A549 (cell line): ENCODE measurements at regions not wholly inside any gene's neighbourhood (a gene's known extent, or its start where the extent isn't known, plus 50 kb on each side); places are given as distances from the start of the nearest gene placed in this dataset.

Experiments used
- ATAC-seq, 2 experiments: fragments of 200-7000 bp in 1 of 2; fragments of >200 bp in 1 of 2; cut with Nextera tagmentation in 1 of 2; cut with Tn5 transposase in 1 of 2; 3 replicates each; pipeline versions ENCODE4 v1.8.0 to v1.9.1; 2018 to 2020; ENCODE audit warnings: mild to moderate bottlenecking in 1 of 2, moderate library complexity in 1 of 2
- CTCF ChIA-PET: fragments of 300-600 bp; sonication (Branson Sonifier 250); formaldehyde crosslinking; extraction: SDS; loops from one replicate; lab custom pipeline; 2021; ENCODE audit warnings: antibody characterized with exemption, inconsistent platforms; lab: Yijun Ruan, JAX
- POLR2A ChIA-PET: fragments of 350-600 bp; formaldehyde crosslinking; extraction: SDS; loops from one replicate; lab custom pipeline; 2021; ENCODE audit warnings: antibody characterized with exemption, inconsistent platforms; lab: Yijun Ruan, JAX
- DNase-seq, 2 experiments: peaks; one replicate each; pipeline versions ENCODE4 v3.0.0 to v3.0.0-alpha.2; 2011 to 2016; ENCODE audit warnings: low read depth in 1 of 2, low spot score in 1 of 2
- FAIRE-seq: peaks from 2 replicates; lab custom pipeline; 2011; peaks lifted over from hg19 to GRCh38; lab: Jason Lieb, UNC
- H3K27ac ChIP-seq, 2 experiments: fragments of >200 bp; sonication (Bioruptor Twin); formaldehyde crosslinking; 3 replicates each; pipeline ENCODE4 v1.5.1; 2016 to 2017
- H3K4me1 ChIP-seq: fragments of >200 bp; sonication (Bioruptor Twin); formaldehyde crosslinking; 3 replicates; pipeline ENCODE4 v1.6.1; 2016
- H3K4me2 ChIP-seq: fragments of >200 bp; sonication (Bioruptor Twin); formaldehyde crosslinking; 3 replicates; pipeline ENCODE4 v1.6.1; 2016
- H3K4me3 ChIP-seq: fragments of >200 bp; sonication (Bioruptor Twin); formaldehyde crosslinking; 3 replicates; pipeline ENCODE4 v1.5.1; 2016
- H3K9me3 ChIP-seq: fragments of >200 bp; sonication (Bioruptor Twin); formaldehyde crosslinking; 3 replicates; pipeline ENCODE4 v1.6.1; 2016
- ATOH8 ChIP-seq: fragments of 250-450 bp; sonication (Bioruptor Pico); IDR thresholded peaks from 2 replicates; pipeline ENCODE4 v1.5.0; 2020; ENCODE audit warnings: low read depth, mild to moderate bottlenecking, moderate library complexity
- CEBPB ChIP-seq, 2 experiments: fragments of >200 bp in 1 of 2; sonication (Bioruptor Twin) in 1 of 2; formaldehyde crosslinking in 1 of 2; IDR thresholded peaks; 2 replicates each; pipeline ENCODE4 v1.6.1; 2012 to 2016
- EP300 ChIP-seq, 2 experiments: fragments of >200 bp; sonication (Bioruptor Twin); formaldehyde crosslinking; IDR thresholded peaks; 2 replicates in 1 of 2; 3 replicates in 1 of 2; pipeline ENCODE4 v1.6.1; 2016 to 2017
- FOXS1 ChIP-seq: fragments of 250-450 bp; sonication (Bioruptor Pico); IDR thresholded peaks from 2 replicates; pipeline ENCODE4 v1.5.0; 2020; ENCODE audit warnings: mild to moderate bottlenecking, moderate library complexity
- GATA3 ChIP-seq: IDR thresholded peaks from 2 replicates; pipeline ENCODE4 v1.6.1; 2012; ENCODE audit warnings: borderline replicate concordance
- HMGXB4 ChIP-seq: fragments of 250-450 bp; sonication (Bioruptor Pico); IDR thresholded peaks from 2 replicates; pipeline ENCODE4 v1.5.0; 2021; ENCODE audit warnings: mild to moderate bottlenecking, moderate library complexity, borderline replicate concordance
- HOXB13 ChIP-seq: fragments of 250-450 bp; sonication (Bioruptor Pico); IDR thresholded peaks from 2 replicates; pipeline ENCODE4 v1.5.0; 2020; ENCODE audit warnings: low read depth, mild to moderate bottlenecking, moderate library complexity
- HOXB5 ChIP-seq: fragments of 250-450 bp; sonication (Bioruptor Pico); IDR thresholded peaks from 2 replicates; pipeline ENCODE4 v1.5.0; 2020; ENCODE audit warnings: mild to moderate bottlenecking, moderate library complexity
- KDM1A ChIP-seq: fragments of 200-600 bp; sonication (generic); IDR thresholded peaks from 2 replicates; pipeline ENCODE4 v1.6.1; 2016; ENCODE audit warnings: low read depth, mild to moderate bottlenecking
- MAFK ChIP-seq: fragments of 450-650 bp; IDR thresholded peaks from 2 replicates; pipeline ENCODE4 v1.6.1; 2014; ENCODE audit not compliant: partially characterized antibody
- MAZ ChIP-seq: fragments of 150-350 bp; IDR thresholded peaks from 2 replicates; pipeline ENCODE4 v1.6.1; 2014; ENCODE audit warnings: antibody characterized with exemption, low read depth, low read length, borderline replicate concordance
- NPAS2 ChIP-seq: fragments of 250-450 bp; sonication (Bioruptor Pico); IDR thresholded peaks from 2 replicates; pipeline ENCODE4 v1.8.0; 2022; ENCODE audit warnings: mild to moderate bottlenecking, moderate library complexity, borderline replicate concordance
- NR3C1 ChIP-seq: fragments of >200 bp; sonication (Bioruptor Twin); formaldehyde crosslinking; IDR thresholded peaks from 3 replicates; pipeline ENCODE4 v1.6.1; 2017
- RAD21 ChIP-seq, 2 experiments: fragments of >200 bp in 1 of 2; sonication (Bioruptor Twin) in 1 of 2; formaldehyde crosslinking in 1 of 2; IDR thresholded peaks in 1 of 2; conservative IDR thresholded peaks in 1 of 2; 2 replicates in 1 of 2; 3 replicates in 1 of 2; pipeline ENCODE4 v1.6.1; 2012 to 2018; ENCODE audit warnings: inconsistent platforms in 1 of 2
- RNF2 ChIP-seq: fragments of 200-600 bp; sonication (generic); IDR thresholded peaks from 2 replicates; pipeline ENCODE4 v1.6.1; 2016; ENCODE audit warnings: low read depth, mild to moderate bottlenecking, antibody characterized with exemption, moderate library complexity, borderline replicate concordance
- ZC3H11A ChIP-seq: fragments of 450-650 bp; IDR thresholded peaks from 2 replicates; pipeline ENCODE4 v1.6.1; 2014; ENCODE audit warnings: antibody characterized with exemption, mild to moderate bottlenecking
- WGBS: methylation state at CpG from one replicate; pipeline ENCODE4 v1.1.6; 2017; ENCODE audit errors: missing lambda C conversion rate; 5-methylcytosine and 5-hydroxymethylcytosine counted together
- TF ChIP-seq, protein P1 (sequence below): fragments of >200 bp; sonication (Bioruptor Twin); formaldehyde crosslinking; IDR thresholded peaks from 3 replicates; pipeline ENCODE4 v1.6.1; 2016
- TF ChIP-seq, protein P2 (sequence below): IDR thresholded peaks from 2 replicates; pipeline ENCODE4 v1.6.1; 2012
- TF ChIP-seq, protein P3 (sequence below): fragments of 200-600 bp; sonication (generic); IDR thresholded peaks from 2 replicates; pipeline ENCODE4 v1.6.1; 2016; ENCODE audit warnings: antibody characterized with exemption, mild to moderate bottlenecking, moderate library complexity

- TF ChIP-seq HOXB5 (CRISPR knock-in tag) (0 out of 2 replicates have a peak, but pooled peaks have one; percentile 56), CEBPB (IDR thresholded peaks at IDR 0.05) (peak; percentile 34 to 82; a peak in 2 of 4 replicates), MAZ (no peak), EP300 (IDR thresholded peaks at IDR 0.05) (0 out of 5 replicates have a peak, but pooled peaks of 1 of the 2 experiments have one; percentile 24), RAD21 (conservative IDR thresholded peaks at IDR 0.05 in 1 of 2, IDR thresholded peaks at IDR 0.05 in 1 of 2) (no peak; a peak in 1 of 5 replicates), MAFK (peak; percentile 97), GATA3 (peak; percentile 46; the same call in 1 of the 2 replicates), HOXB13 (CRISPR knock-in tag) (no peak)
- TF ChIP-seq, protein P1, sequence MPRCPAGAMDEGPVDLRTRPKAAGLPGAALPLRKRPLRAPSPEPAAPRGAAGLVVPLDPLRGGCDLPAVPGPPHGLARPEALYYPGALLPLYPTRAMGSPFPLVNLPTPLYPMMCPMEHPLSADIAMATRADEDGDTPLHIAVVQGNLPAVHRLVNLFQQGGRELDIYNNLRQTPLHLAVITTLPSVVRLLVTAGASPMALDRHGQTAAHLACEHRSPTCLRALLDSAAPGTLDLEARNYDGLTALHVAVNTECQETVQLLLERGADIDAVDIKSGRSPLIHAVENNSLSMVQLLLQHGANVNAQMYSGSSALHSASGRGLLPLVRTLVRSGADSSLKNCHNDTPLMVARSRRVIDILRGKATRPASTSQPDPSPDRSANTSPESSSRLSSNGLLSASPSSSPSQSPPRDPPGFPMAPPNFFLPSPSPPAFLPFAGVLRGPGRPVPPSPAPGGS: 0 out of 3 replicates have a peak, but pooled peaks have one; percentile 41
- TF ChIP-seq, protein P2, sequence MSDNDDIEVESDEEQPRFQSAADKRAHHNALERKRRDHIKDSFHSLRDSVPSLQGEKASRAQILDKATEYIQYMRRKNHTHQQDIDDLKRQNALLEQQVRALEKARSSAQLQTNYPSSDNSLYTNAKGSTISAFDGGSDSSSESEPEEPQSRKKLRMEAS: peak; percentile 34; the same call in 1 of the 2 replicates
- peak; percentile 21 to 81 for DNase-seq
- Histone ChIP-seq H3K27ac (peak overlapping the region; percentile 68 to 82), H3K4me2 (peak overlapping the region; percentile 74), H3K9me3 (no peaks in the 10 kb centered on the region), H3K4me1 (peaks cover 37% of the 10 kb centered on the region), H3K4me3 (peak overlapping the region; percentile 27; the same call in 2 of the 3 replicates)
- ChIA-PET CTCF (no interaction called here), POLR2A (interaction anchor here (0.6 to 0.7 kb wide), 2 partner anchors 208 to 209 kb away, joined by 3 read pairs; partner anchors contain the start of gene SPRY2)
- no peak for FAIRE-seq
- peak; percentile 94 to 98 for ATAC-seq
- 2% methylated on average over 11 of the region's 11 CpGs for WGBS
Observed at GRCh38 chr13:80132741-80133601, 208.0 kb downstream of the SPRY2 start.

DNA sequence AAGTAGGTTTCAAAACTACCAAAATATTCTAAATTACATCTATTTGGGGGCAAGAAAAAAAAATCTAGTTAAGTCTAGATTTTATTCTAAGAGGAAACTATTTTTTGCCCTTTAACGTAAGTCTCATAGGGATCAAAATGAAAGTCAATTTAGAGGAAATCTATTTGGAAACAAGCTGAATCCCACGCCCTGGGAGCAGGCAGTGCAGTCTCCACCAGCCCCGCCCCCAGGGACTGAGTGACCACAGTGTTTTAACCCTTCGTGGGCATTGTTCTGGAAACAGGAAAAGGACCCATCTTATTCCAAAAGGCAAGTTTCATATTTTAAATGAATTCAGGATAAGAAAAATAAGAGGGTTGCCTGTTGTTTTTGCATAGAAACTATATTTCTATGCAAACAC is 209.7 kb downstream of the SPRY2 start:
- H3K4me2 ChIP-seq: peak overlapping the region; percentile 74
- DNase-seq (peak; percentile 49 to 68), ATAC-seq (peak; percentile 56 to 69; a peak in 3 of 6 replicates), FAIRE-seq (no peak)
- ChIA-PET CTCF (no interaction called here), POLR2A (no interaction called here)
- TF ChIP-seq RNF2: no peak
- TF ChIP-seq FOXS1 (CRISPR knock-in tag): no peak
- TF ChIP-seq GATA3: no peak; the same call in 1 of the 2 replicates
- no peak for TF ChIP-seq NR3C1
- no peak for TF ChIP-seq ATOH8 (CRISPR knock-in tag)
- TF ChIP-seq NPAS2 (CRISPR knock-in tag): no peak
- TF ChIP-seq KDM1A: no peak
- no peak for TF ChIP-seq HMGXB4 (CRISPR knock-in tag)
- TF ChIP-seq EP300 (IDR thresholded peaks at IDR 0.05): no peak
- TF ChIP-seq ZC3H11A: no peak
- TF ChIP-seq, protein P3, sequence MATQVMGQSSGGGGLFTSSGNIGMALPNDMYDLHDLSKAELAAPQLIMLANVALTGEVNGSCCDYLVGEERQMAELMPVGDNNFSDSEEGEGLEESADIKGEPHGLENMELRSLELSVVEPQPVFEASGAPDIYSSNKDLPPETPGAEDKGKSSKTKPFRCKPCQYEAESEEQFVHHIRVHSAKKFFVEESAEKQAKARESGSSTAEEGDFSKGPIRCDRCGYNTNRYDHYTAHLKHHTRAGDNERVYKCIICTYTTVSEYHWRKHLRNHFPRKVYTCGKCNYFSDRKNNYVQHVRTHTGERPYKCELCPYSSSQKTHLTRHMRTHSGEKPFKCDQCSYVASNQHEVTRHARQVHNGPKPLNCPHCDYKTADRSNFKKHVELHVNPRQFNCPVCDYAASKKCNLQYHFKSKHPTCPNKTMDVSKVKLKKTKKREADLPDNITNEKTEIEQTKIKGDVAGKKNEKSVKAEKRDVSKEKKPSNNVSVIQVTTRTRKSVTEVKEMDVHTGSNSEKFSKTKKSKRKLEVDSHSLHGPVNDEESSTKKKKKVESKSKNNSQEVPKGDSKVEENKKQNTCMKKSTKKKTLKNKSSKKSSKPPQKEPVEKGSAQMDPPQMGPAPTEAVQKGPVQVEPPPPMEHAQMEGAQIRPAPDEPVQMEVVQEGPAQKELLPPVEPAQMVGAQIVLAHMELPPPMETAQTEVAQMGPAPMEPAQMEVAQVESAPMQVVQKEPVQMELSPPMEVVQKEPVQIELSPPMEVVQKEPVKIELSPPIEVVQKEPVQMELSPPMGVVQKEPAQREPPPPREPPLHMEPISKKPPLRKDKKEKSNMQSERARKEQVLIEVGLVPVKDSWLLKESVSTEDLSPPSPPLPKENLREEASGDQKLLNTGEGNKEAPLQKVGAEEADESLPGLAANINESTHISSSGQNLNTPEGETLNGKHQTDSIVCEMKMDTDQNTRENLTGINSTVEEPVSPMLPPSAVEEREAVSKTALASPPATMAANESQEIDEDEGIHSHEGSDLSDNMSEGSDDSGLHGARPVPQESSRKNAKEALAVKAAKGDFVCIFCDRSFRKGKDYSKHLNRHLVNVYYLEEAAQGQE: no peak
- peak overlapping the region; percentile 66 to 68 for H3K27ac ChIP-seq
- H3K4me1 ChIP-seq: peaks cover 37% of the 10 kb centered on the region
- no peaks in the 10 kb centered on the region for H3K9me3 ChIP-seq
- WGBS: under 1% methylated on average over 4 of the region's 4 CpGs
- peak overlapping the region; percentile 36 for H3K4me3 ChIP-seq
